GM12878 (cell line): ENCODE measurements at regions not wholly inside any gene's neighbourhood (a gene's known extent, or its start where the extent isn't known, plus 50 kb on each side); places are given as distances from the start of the nearest gene placed in this dataset.

Experiments
- BMI1 ChIP-seq: fragments of 450-650 bp; IDR thresholded peaks from 2 replicates; pipeline ENCODE4 v1.6.1; 2016; ENCODE audit warnings: mild to moderate bottlenecking, moderate library complexity, borderline replicate concordance
- CTCF ChIP-seq, 3 experiments: IDR thresholded peaks in 2 of 3; conservative IDR thresholded peaks in 1 of 3; 2 replicates each; pipeline ENCODE4 v1.5.1; 2011; ENCODE audit warnings: low read depth in 3 of 3, low read length in 3 of 3, mild to moderate bottlenecking in 3 of 3, control low read depth in 2 of 3, moderate library complexity in 2 of 3, inconsistent platforms in 1 of 3, mixed read lengths in 1 of 3; ENCODE audit not compliant: control insufficient read depth in 2 of 3, insufficient read depth in 1 of 3; ENCODE audit errors: extremely low read depth in 1 of 3
- FOS ChIP-seq: IDR thresholded peaks from 3 replicates; pipeline ENCODE4 v1.6.1; 2011; ENCODE audit warnings: borderline replicate concordance; ENCODE audit not compliant: insufficient read length; ENCODE audit errors: extremely low read depth
- IKZF1 ChIP-seq: fragments of 450-650 bp; conservative IDR thresholded peaks from 2 replicates; pipeline ENCODE4 v1.6.1; 2017; ENCODE audit warnings: antibody characterized with exemption, mild to moderate bottlenecking
- JUND ChIP-seq: IDR thresholded peaks from 2 replicates; pipeline ENCODE4 v1.6.1; 2012; ENCODE audit warnings: low read depth, mild to moderate bottlenecking, low read length, improper control_type of control experiment, moderate library complexity
- MXI1 ChIP-seq: fragments of 150-350 bp; IDR thresholded peaks from 2 replicates; pipeline ENCODE4 v1.6.1; 2011; ENCODE audit warnings: low read depth, mild to moderate bottlenecking, inconsistent platforms, low read length, improper control_type of control experiment
- NFYB ChIP-seq: IDR thresholded peaks from 2 replicates; pipeline ENCODE4 v1.6.1; 2011; ENCODE audit warnings: low read depth, mild to moderate bottlenecking, low read length, improper control_type of control experiment, moderate library complexity; ENCODE audit not compliant: insufficient read depth
- NR2C2 ChIP-seq: IDR thresholded peaks from 2 replicates; pipeline ENCODE4 v1.6.1; 2011; ENCODE audit warnings: borderline replicate concordance, low read depth; ENCODE audit not compliant: control insufficient read depth, insufficient read length
- RAD21 ChIP-seq: IDR thresholded peaks from 2 replicates; pipeline ENCODE4 v1.6.1; 2011; ENCODE audit warnings: mild to moderate bottlenecking, low read depth, low read length, moderate library complexity; ENCODE audit not compliant: insufficient read depth
- ZBTB11 ChIP-seq: fragments of 450-650 bp; formaldehyde crosslinking; IDR thresholded peaks from 2 replicates; pipeline ENCODE4 v1.5.0; 2022; ENCODE audit warnings: mild to moderate bottlenecking, missing genetic modification characterization
- ZSCAN29 ChIP-seq: fragments of 450-650 bp; IDR thresholded peaks from 2 replicates; pipeline ENCODE4 v1.6.1; 2017; ENCODE audit warnings: mild to moderate bottlenecking, moderate library complexity

GRCh38 chr15:96540283-96540682 is 209.8 kb downstream of the NR2F2 start:
- no peak for TF ChIP-seq MXI1
- no peak for TF ChIP-seq CTCF (IDR thresholded peaks at IDR 0.05 in 2 of 3, conservative IDR thresholded peaks at IDR 0.05 in 1 of 3; ENCODE audit: control insufficient read depth in 2 of 3, extremely low read depth in 1 of 3, insufficient read depth in 1 of 3, low read depth in 3 of 3, low read length in 3 of 3)
- no peak for TF ChIP-seq ZSCAN29
- no peak for TF ChIP-seq IKZF1
- no peak for TF ChIP-seq ZBTB11 (CRISPR knock-in tag)
- no peak for TF ChIP-seq RAD21
- no peak for TF ChIP-seq NR2C2
- TF ChIP-seq BMI1: no peak
- no peak for TF ChIP-seq NFYB
- no peak for TF ChIP-seq JUND
- TF ChIP-seq FOS: no peak
